B cell (primary cell): ENCODE measurements at regions not wholly inside any gene's neighbourhood (a gene's known extent, or its start where the extent isn't known, plus 50 kb on each side); places are given as distances from the start of the nearest gene placed in this dataset.
"Not testable (repeated sequence)": the region's sequence is repeated elsewhere in the genome, so short reads cannot be mapped to it uniquely, and the experiment has no call there.

Experiments used
- ATAC-seq: fragments of 200-7000 bp; cut with Tn5 transposase; one replicate; pipeline ENCODE4 v1.10.0; 2021; ENCODE audit warnings: low read depth, mild to moderate bottlenecking, moderate number of reproducible peaks, moderate library complexity
- CTCF ChIA-PET: fragments of 350-600 bp; sonication (Branson Sonifier 250); formaldehyde crosslinking; loops from one replicate; lab custom pipeline; 2021; ENCODE audit warnings: antibody characterized with exemption, inconsistent platforms; lab: Charles Lee
- POLR2A ChIA-PET: fragments of 350-600 bp; sonication (Branson Sonifier 250); formaldehyde crosslinking; loops from one replicate; lab custom pipeline; 2021; ENCODE audit warnings: antibody characterized with exemption; lab: Charles Lee
- DNase-seq: peaks from one replicate; pipeline ENCODE4 v3.0.0; 2013
- H2AFZ ChIP-seq: 2 replicates; pipeline ENCODE4 v1.6.1; 2012; ENCODE audit warnings: mild to moderate bottlenecking, low read depth, low read length; ENCODE audit not compliant: insufficient read depth, poor library complexity, severe bottlenecking
- H3K27ac ChIP-seq, 2 donors: 1 replicate in 1 of 2; 2 replicates in 1 of 2; pipeline ENCODE4 v1.5.1; 2012 to 2013; ENCODE audit warnings: low read length in 2 of 2, mild to moderate bottlenecking in 2 of 2, moderate library complexity in 1 of 2
- H3K27me3 ChIP-seq, 4 experiments: fragments of 200-600 bp in 1 of 4; sonication (generic) in 1 of 4; replicated peaks in 1 of 4; 1 replicate in 2 of 4; 2 replicates in 2 of 4; pipeline versions ENCODE4 v1.6.1 to v1.7.0; 2013 to 2016; ENCODE audit warnings: low read length in 3 of 4, mild to moderate bottlenecking in 2 of 4, mixed read lengths in 1 of 4, moderate library complexity in 1 of 4; ENCODE audit not compliant: insufficient read depth in 4 of 4, control insufficient read depth in 3 of 4; ENCODE audit errors: control extremely low read depth in 1 of 4
- H3K36me3 ChIP-seq, 2 experiments: replicated peaks in 1 of 2; 1 replicate in 1 of 2; 2 replicates in 1 of 2; pipeline versions ENCODE4 v1.6.1 to v1.7.1; 2013; ENCODE audit warnings: low read length in 1 of 2; ENCODE audit not compliant: insufficient read depth in 2 of 2, control insufficient read depth in 1 of 2; ENCODE audit errors: control extremely low read depth in 1 of 2, extremely low read depth in 1 of 2
- H3K4me1 ChIP-seq, 2 donors: fragments of 200-600 bp in 1 of 2; sonication (generic) in 1 of 2; 1 replicate in 1 of 2; 2 replicates in 1 of 2; pipeline versions ENCODE4 v1.5.1 to v1.6.1; 2013 to 2017; ENCODE audit warnings: low read length in 2 of 2; ENCODE audit not compliant: control insufficient read depth in 2 of 2, insufficient read depth in 2 of 2
- H3K4me2 ChIP-seq: replicated peaks from 2 replicates; pipeline ENCODE3; 2012; ENCODE audit warnings: mild to moderate bottlenecking, low read depth, low read length; ENCODE audit not compliant: poor library complexity, severe bottlenecking
- H3K4me3 ChIP-seq, 5 experiments: fragments of 200-600 bp in 1 of 5; sonication (generic) in 1 of 5; 1 replicate in 3 of 5; 2 replicates in 2 of 5; pipeline versions ENCODE4 v1.5.1 to v1.7.0; 2011 to 2016; ENCODE audit warnings: low read length in 4 of 5, mild to moderate bottlenecking in 4 of 5, low read depth in 2 of 5, control low read depth in 1 of 5, moderate library complexity in 1 of 5; ENCODE audit not compliant: insufficient read depth in 1 of 5; ENCODE audit errors: control extremely low read depth in 1 of 5, extremely low read depth in 1 of 5
- H3K79me2 ChIP-seq: fragments of 200-600 bp; sonication (generic); one replicate; pipeline ENCODE4 v1.6.0; 2016; ENCODE audit warnings: low read length; ENCODE audit not compliant: control insufficient read depth, insufficient read depth
- H3K9ac ChIP-seq: fragments of 200-600 bp; sonication (generic); 2 replicates; pipeline ENCODE4 v1.6.1; 2017; ENCODE audit warnings: mild to moderate bottlenecking, low read length, moderate library complexity
- H3K9me3 ChIP-seq, 3 donors: one replicate each; pipeline versions ENCODE4 v1.6.1 to v1.7.1; 2013; ENCODE audit warnings: low read length in 2 of 3; ENCODE audit not compliant: control insufficient read depth in 2 of 3, insufficient read depth in 1 of 3; ENCODE audit errors: control extremely low read depth in 1 of 3
- H4K20me1 ChIP-seq: 2 replicates; pipeline ENCODE4 v1.6.0; 2012; ENCODE audit warnings: mild to moderate bottlenecking, low read length; ENCODE audit not compliant: insufficient read depth, control insufficient read depth, poor library complexity, severe bottlenecking
- H3K27ac Mint-ChIP-seq: one replicate; pipeline ENCODE4 v1.8.0; 2021; ENCODE audit warnings: mixed read lengths
- H3K27me3 Mint-ChIP-seq: one replicate; pipeline ENCODE4 v1.8.0; 2021; ENCODE audit warnings: mixed read lengths
- H3K4me1 Mint-ChIP-seq: one replicate; pipeline ENCODE4 v1.8.0; 2021; ENCODE audit warnings: mixed read lengths
- H3K4me3 Mint-ChIP-seq: one replicate; pipeline ENCODE4 v1.8.0; 2021; ENCODE audit warnings: mixed read lengths
- H3K9me3 Mint-ChIP-seq: one replicate; pipeline ENCODE4 v1.8.0; 2022; ENCODE audit warnings: mixed read lengths; ENCODE audit not compliant: insufficient read depth
- EZH2 ChIP-seq: IDR thresholded peaks from 2 replicates; pipeline ENCODE4 v1.6.1; 2012; ENCODE audit warnings: borderline replicate concordance, low read depth, mild to moderate bottlenecking, moderate library complexity, low read length; ENCODE audit not compliant: insufficient read depth, poor library complexity, severe bottlenecking
- WGBS: methylation state at CpG from one replicate; pipeline ENCODE4 v1.1.5; 2013; ENCODE audit warnings: missing lambda C conversion rate; ENCODE audit not compliant: insufficient coverage; 5-methylcytosine and 5-hydroxymethylcytosine counted together
- intact Hi-C: fragments of 100-400 bp; cut with micrococcal nuclease; formaldehyde crosslinking; loops from one replicate; pipeline ENCODE4 v1.10.0; 2022
- TF ChIP-seq, protein P1 (sequence below): fragments of 200-600 bp; IDR thresholded peaks from one replicate; pipeline ENCODE4 v1.8.0; 2022; ENCODE audit warnings: antibody characterized with exemption, mild to moderate bottlenecking

DNA sequence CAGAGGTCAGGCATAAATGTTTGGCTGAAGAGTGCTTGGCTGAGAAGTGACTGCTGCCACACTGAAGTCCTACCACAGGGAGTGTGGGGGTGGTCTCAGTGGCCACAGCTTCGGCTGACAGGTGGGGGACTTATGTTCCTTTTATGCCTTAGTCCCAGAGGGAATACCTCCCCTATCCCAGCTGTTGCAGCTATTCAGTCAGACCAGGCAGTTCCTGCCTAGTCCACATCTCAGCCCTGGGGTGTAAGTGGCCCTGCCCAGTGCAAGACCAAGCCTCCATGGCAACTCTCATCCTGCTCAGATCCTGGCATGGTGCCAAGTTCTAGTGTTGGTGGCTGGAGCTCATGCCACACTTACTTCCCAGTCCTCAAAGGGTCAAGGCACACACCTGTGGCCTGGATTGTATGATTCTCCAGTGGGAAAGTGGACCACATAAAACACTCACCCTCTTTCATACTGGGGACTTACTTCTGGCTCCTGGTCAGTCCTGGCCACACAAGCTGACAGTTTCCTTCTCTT, 161.3 kb upstream of the CAND1 start:
- Mint-ChIP-seq H3K4me1 (no peaks in the 10 kb centered on the region), H3K9me3 (peaks cover 6% of the 10 kb centered on the region), H3K27ac (no peak overlapping the region), H3K4me3 (no peak overlapping the region), H3K27me3 (no peaks in the 10 kb centered on the region)
- POLR2A ChIA-PET = no interaction called here
- H3K27me3 ChIP-seq = no peaks in the 10 kb centered on the region
- H3K9ac ChIP-seq = no peak overlapping the region
- no peak overlapping the region for H3K4me3 ChIP-seq
- no peaks in the 10 kb centered on the region for H3K4me1 ChIP-seq
- ATAC-seq (no peak), DNase-seq (no peak)
- no peak for TF ChIP-seq EZH2
- TF ChIP-seq, protein P1, sequence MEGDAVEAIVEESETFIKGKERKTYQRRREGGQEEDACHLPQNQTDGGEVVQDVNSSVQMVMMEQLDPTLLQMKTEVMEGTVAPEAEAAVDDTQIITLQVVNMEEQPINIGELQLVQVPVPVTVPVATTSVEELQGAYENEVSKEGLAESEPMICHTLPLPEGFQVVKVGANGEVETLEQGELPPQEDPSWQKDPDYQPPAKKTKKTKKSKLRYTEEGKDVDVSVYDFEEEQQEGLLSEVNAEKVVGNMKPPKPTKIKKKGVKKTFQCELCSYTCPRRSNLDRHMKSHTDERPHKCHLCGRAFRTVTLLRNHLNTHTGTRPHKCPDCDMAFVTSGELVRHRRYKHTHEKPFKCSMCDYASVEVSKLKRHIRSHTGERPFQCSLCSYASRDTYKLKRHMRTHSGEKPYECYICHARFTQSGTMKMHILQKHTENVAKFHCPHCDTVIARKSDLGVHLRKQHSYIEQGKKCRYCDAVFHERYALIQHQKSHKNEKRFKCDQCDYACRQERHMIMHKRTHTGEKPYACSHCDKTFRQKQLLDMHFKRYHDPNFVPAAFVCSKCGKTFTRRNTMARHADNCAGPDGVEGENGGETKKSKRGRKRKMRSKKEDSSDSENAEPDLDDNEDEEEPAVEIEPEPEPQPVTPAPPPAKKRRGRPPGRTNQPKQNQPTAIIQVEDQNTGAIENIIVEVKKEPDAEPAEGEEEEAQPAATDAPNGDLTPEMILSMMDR = no peak
- H3K9me3 ChIP-seq = peaks cover 2 to 11% (median 5%) of the 10 kb centered on the region in 3 donors
- H2AFZ ChIP-seq = no peak overlapping the region
- no peaks in the 10 kb centered on the region for H4K20me1 ChIP-seq
- intact Hi-C loops = no loop called here
- 83% methylated on average over 1 of the region's 1 CpG for WGBS
- H3K79me2 ChIP-seq = no peaks in the 10 kb centered on the region
- H3K27ac ChIP-seq = no peak overlapping the region
- H3K4me2 ChIP-seq = no peak overlapping the region
- CTCF ChIA-PET = no interaction called here
- no peaks in the 10 kb centered on the region for H3K36me3 ChIP-seq

DNA sequence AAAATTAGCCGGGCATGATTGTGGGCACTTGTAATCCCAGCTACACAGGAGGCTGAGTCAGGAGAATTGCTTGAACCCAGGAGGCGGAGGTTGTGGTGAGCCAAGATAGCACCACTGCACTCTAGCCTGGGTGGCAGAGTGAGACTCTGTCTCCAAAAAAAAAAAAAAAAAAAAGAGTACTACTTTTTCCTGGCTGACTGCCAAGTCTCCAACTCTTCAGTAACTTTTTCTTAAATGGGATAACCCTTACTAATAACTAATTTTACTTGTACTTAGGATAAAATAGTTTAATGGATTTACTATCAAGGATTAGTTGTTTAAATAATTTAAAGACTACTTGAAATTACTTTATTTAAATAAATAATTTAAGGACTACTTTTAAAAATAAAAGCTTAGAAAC, 158.8 kb upstream of the CAND1 start:
- H3K9me3 Mint-ChIP-seq, H3K4me2 ChIP-seq, H3K27me3 ChIP-seq, H2AFZ ChIP-seq, H4K20me1 ChIP-seq, POLR2A ChIA-PET, H3K4me1 ChIP-seq, intact Hi-C loops, H3K36me3 ChIP-seq, H3K9ac ChIP-seq, H3K27ac ChIP-seq, H3K4me3 ChIP-seq, H3K27me3 Mint-ChIP-seq, DNase-seq, H3K27ac Mint-ChIP-seq, H3K4me1 Mint-ChIP-seq, CTCF ChIA-PET, H3K79me2 ChIP-seq, ATAC-seq, H3K4me3 Mint-ChIP-seq: not testable (repeated sequence)
- WGBS = 94% methylated on average over 2 of the region's 2 CpGs
- H3K9me3 ChIP-seq = peaks cover 2 to 11% (median 5%) of the 10 kb centered on the region in 3 donors
